ENCODE measurements at regions not wholly inside any gene's neighbourhood (a gene's known extent, or its start where the extent isn't known, plus 50 kb on each side); places are given as distances from the start of the nearest gene placed in this dataset.

- no peak overlapping the region for H3K27ac ChIP-seq
- no peak overlapping the region for H3K4me3 ChIP-seq
- H3K9me3 ChIP-seq = no peaks in the 10 kb centered on the region
- H3K36me3 ChIP-seq = no peaks in the 10 kb centered on the region
- no peak for TF ChIP-seq CTCF (IDR thresholded peaks at IDR 0.05 in 4 of 5, conservative IDR thresholded peaks at IDR 0.05 in 1 of 5)
- TF ChIP-seq POLR2A (IDR thresholded peaks at IDR 0.05) = no peak
- in situ Hi-C loops (cut with MboI; ENCODE audit: low sequenced_read_pairs in 4 of 4) = no loop called here
- DNase-seq (no peak), ATAC-seq (no peak)
- H3K4me1 ChIP-seq = no peaks in the 10 kb centered on the region
- no peaks in the 10 kb centered on the region for H3K27me3 ChIP-seq
- intact Hi-C loops (cut with DNase I; ENCODE audit: low total_unique reads) = no loop called here
Measured at GRCh38 chr7:18405726-18406125, 89.8 kb upstream of the HDAC9 start.

DNA sequence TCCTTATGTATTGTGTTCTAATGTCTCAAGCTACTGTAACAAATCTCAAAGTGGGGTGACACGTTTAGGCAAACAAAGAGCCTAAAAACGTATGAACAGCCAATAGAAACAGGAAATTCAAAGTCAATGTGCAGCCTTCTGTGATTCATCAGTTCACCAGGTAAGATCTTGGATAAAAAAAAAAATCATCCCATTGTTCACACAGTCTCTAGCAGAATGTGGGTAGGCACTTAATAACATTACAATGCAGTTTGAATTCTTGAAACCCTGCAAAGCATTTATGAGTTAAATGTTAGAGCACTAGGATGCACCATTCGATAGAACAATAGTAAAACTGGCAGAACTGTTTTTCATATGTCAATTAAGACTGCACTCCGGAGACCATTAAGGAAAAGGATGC is 88.2 kb upstream of the HDAC9 start:
- in situ Hi-C loops (cut with MboI; ENCODE audit: low sequenced_read_pairs in 4 of 4) = no loop called here
- DNase-seq = no peak
- no peaks in the 10 kb centered on the region for H3K27me3 ChIP-seq
- H3K4me1 ChIP-seq = no peaks in the 10 kb centered on the region
- TF ChIP-seq POLR2A (IDR thresholded peaks at IDR 0.05) = no peak
- no peak for TF ChIP-seq CTCF (IDR thresholded peaks at IDR 0.05 in 4 of 5, conservative IDR thresholded peaks at IDR 0.05 in 1 of 5)
- H3K4me3 ChIP-seq = no peak overlapping the region
- H3K27ac ChIP-seq = no peak overlapping the region
- no peaks in the 10 kb centered on the region for H3K9me3 ChIP-seq
- no peaks in the 10 kb centered on the region for H3K36me3 ChIP-seq
- intact Hi-C loops (cut with DNase I; ENCODE audit: low total_unique reads) = no loop called here
- no peak for ATAC-seq

DNA sequence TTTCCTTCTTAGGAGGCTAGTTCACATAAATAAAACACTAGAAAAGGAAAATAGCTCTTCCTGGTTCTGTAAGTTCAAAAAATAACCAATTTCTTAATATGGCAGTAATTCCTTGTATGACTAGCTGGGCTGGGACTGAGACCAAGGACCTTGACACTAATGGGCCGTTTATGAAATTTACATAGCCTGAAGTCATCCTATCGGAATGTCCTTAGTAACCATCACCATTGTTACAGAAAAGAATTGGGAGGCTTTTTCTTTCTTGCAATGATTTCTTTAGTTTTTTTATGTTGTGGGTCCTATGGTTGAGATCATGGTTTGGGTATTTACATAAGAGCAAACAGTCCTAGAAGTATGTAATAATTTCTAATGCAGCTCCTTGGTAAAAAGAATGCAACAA is 87.1 kb upstream of the HDAC9 start:
- H3K36me3 ChIP-seq = no peaks in the 10 kb centered on the region
- H3K27me3 ChIP-seq = no peaks in the 10 kb centered on the region
- H3K27ac ChIP-seq = no peak overlapping the region
- H3K4me1 ChIP-seq = no peaks in the 10 kb centered on the region
- intact Hi-C loops (cut with DNase I; ENCODE audit: low total_unique reads) (no loop called here), in situ Hi-C loops (cut with MboI; ENCODE audit: low sequenced_read_pairs in 4 of 4) (no loop called here)
- no peaks in the 10 kb centered on the region for H3K9me3 ChIP-seq
- DNase-seq (no peak), ATAC-seq (no peak)
- TF ChIP-seq POLR2A (IDR thresholded peaks at IDR 0.05) = no peak
- TF ChIP-seq CTCF (IDR thresholded peaks at IDR 0.05 in 4 of 5, conservative IDR thresholded peaks at IDR 0.05 in 1 of 5) = no peak
- no peak overlapping the region for H3K4me3 ChIP-seq

DNA sequence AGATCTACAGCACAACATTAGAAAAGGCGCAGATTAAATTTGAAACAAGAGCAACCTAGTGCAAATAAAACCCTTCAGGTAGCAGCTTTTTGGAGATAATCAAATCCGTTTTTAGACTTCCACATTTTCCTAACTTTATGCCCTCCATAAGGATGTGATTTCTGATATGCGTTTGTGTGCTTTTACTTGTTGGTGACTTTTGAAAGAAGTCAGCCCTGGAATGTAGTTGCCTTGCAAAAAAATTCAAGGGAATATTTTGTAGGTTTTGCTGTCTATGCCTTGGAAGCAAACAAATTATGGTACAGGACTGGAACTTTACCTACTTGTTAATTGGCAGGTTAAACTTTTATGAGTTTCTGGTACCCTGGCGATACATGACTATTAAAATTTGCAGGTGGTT is 86.7 kb upstream of the HDAC9 start:
- no peaks in the 10 kb centered on the region for H3K9me3 ChIP-seq
- H3K4me3 ChIP-seq = no peak overlapping the region
- H3K4me1 ChIP-seq = no peaks in the 10 kb centered on the region
- H3K36me3 ChIP-seq = no peaks in the 10 kb centered on the region
- in situ Hi-C loops (cut with MboI; ENCODE audit: low sequenced_read_pairs in 4 of 4) (no loop called here), intact Hi-C loops (cut with DNase I; ENCODE audit: low total_unique reads) (no loop called here)
- H3K27ac ChIP-seq = no peak overlapping the region
- no peak for TF ChIP-seq POLR2A (IDR thresholded peaks at IDR 0.05)
- TF ChIP-seq CTCF (IDR thresholded peaks at IDR 0.05 in 4 of 5, conservative IDR thresholded peaks at IDR 0.05 in 1 of 5) = no peak
- H3K27me3 ChIP-seq = no peaks in the 10 kb centered on the region
- DNase-seq = no peak
- no peak for ATAC-seq

- intact Hi-C loops (cut with DNase I; ENCODE audit: low total_unique reads) = no loop called here
- DNase-seq = no peak
- H3K27me3 ChIP-seq = no peaks in the 10 kb centered on the region
- in situ Hi-C loops (cut with MboI; ENCODE audit: low sequenced_read_pairs in 4 of 4) = no loop called here
- H3K36me3 ChIP-seq = no peaks in the 10 kb centered on the region
- H3K9me3 ChIP-seq = no peaks in the 10 kb centered on the region
- H3K27ac ChIP-seq = no peak overlapping the region
- H3K4me1 ChIP-seq = no peaks in the 10 kb centered on the region
- ATAC-seq = no peak
- no peak overlapping the region for H3K4me3 ChIP-seq
- no peak for TF ChIP-seq CTCF (IDR thresholded peaks at IDR 0.05 in 4 of 5, conservative IDR thresholded peaks at IDR 0.05 in 1 of 5)
- TF ChIP-seq POLR2A (IDR thresholded peaks at IDR 0.05) = no peak
Measured at GRCh38 chr7:18413447-18413846, 82.1 kb upstream of the HDAC9 start.

All from gastrocnemius medialis (tissue), 4 donors.